ENCODE measurements at regions not wholly inside any gene's neighbourhood (a gene's known extent, or its start where the extent isn't known, plus 50 kb on each side); places are given as distances from the start of the nearest gene placed in this dataset.

GRCh38 chr1:29786195-29786594 lies 549.9 kb downstream of the PTPRU start:
- no peak overlapping the region for H3K4me3 ChIP-seq (ENCODE audit: low read length)
- no peak for TF ChIP-seq RAD21 (conservative IDR thresholded peaks at IDR 0.05)
- no peak for TF ChIP-seq TAF1 (IDR thresholded peaks at IDR 0.05; ENCODE audit: low read depth)
- no peaks in the 10 kb centered on the region for H3K9me3 ChIP-seq (ENCODE audit: low read length)
- no peaks in the 10 kb centered on the region for H3F3A ChIP-seq (ENCODE audit: insufficient read depth, low read length, poor library complexity, severe bottlenecking)
- no peaks in the 10 kb centered on the region for H4K20me1 ChIP-seq (ENCODE audit: insufficient read depth)
- no peak overlapping the region for H2AFZ ChIP-seq (ENCODE audit: low read depth, low read length)
- no peaks in the 10 kb centered on the region for H3K9me2 ChIP-seq (ENCODE audit: insufficient read depth, low read length)
- H3K79me2 ChIP-seq (replicated peaks; ENCODE audit: insufficient read depth, low read length), result no peaks in the 10 kb centered on the region
- H3K27me3 ChIP-seq (ENCODE audit: insufficient read depth, low read depth, low read length), result no peaks in the 10 kb centered on the region
- no peak overlapping the region for H3K9ac ChIP-seq (ENCODE audit: low read length)
- H3K27ac ChIP-seq (ENCODE audit: low read length), result no peak overlapping the region
- H3K36me3 ChIP-seq (ENCODE audit: insufficient read depth, low read length), result no peaks in the 10 kb centered on the region
- no peak overlapping the region for H3K4me2 ChIP-seq (ENCODE audit: low read length)

GRCh38 chr1:29785554-29785953 lies 549.2 kb downstream of the PTPRU start:
- no peaks in the 10 kb centered on the region for H3K9me2 ChIP-seq (ENCODE audit: insufficient read depth, low read length)
- H3K9ac ChIP-seq (ENCODE audit: low read length), result no peak overlapping the region
- no peaks in the 10 kb centered on the region for H3F3A ChIP-seq (ENCODE audit: insufficient read depth, low read length, poor library complexity, severe bottlenecking)
- H3K9me3 ChIP-seq (ENCODE audit: low read length), result no peaks in the 10 kb centered on the region
- no peak overlapping the region for H2AFZ ChIP-seq (ENCODE audit: low read depth, low read length)
- no peak overlapping the region for H3K4me3 ChIP-seq (ENCODE audit: low read length)
- TF ChIP-seq TAF1 (IDR thresholded peaks at IDR 0.05; ENCODE audit: low read depth) (no peak), SMC3 (conservative IDR thresholded peaks at IDR 0.05; ENCODE audit: poor library complexity) (no peak), EZH2 (IDR thresholded peaks at IDR 0.05; ENCODE audit: borderline replicate concordance, insufficient read depth, low read length, poor library complexity, severe bottlenecking) (no peak), CTCF (IDR thresholded peaks at IDR 0.05; ENCODE audit: poor library complexity, severe bottlenecking) (no peak), EP300 (conservative IDR thresholded peaks at IDR 0.05; ENCODE audit: poor library complexity, severe bottlenecking) (no peak), REST (IDR thresholded peaks at IDR 0.05; ENCODE audit: borderline replicate concordance) (no peak), POLR2AphosphoS5 (IDR thresholded peaks at IDR 0.05) (no peak), MXI1 (conservative IDR thresholded peaks at IDR 0.05; ENCODE audit: poor library complexity, severe bottlenecking) (no peak), RAD21 (conservative IDR thresholded peaks at IDR 0.05) (no peak)
- H3K27ac ChIP-seq (ENCODE audit: low read length), result no peak overlapping the region
- no peak overlapping the region for H3K4me2 ChIP-seq (ENCODE audit: low read length)
- no peaks in the 10 kb centered on the region for H4K20me1 ChIP-seq (ENCODE audit: insufficient read depth)
- no peaks in the 10 kb centered on the region for H3K79me2 ChIP-seq (replicated peaks; ENCODE audit: insufficient read depth, low read length)
- H3K36me3 ChIP-seq (ENCODE audit: insufficient read depth, low read length), result no peaks in the 10 kb centered on the region
- H3K27me3 ChIP-seq (ENCODE audit: insufficient read depth, low read depth, low read length), result no peaks in the 10 kb centered on the region

- Histone ChIP-seq H3K4me2 (ENCODE audit: low read length) (no peak overlapping the region), H4K20me1 (ENCODE audit: insufficient read depth) (no peaks in the 10 kb centered on the region), H3K9me2 (ENCODE audit: insufficient read depth, low read length) (no peaks in the 10 kb centered on the region), H3K27me3 (ENCODE audit: insufficient read depth, low read depth, low read length) (no peaks in the 10 kb centered on the region), H3K79me2 (replicated peaks; ENCODE audit: insufficient read depth, low read length) (no peaks in the 10 kb centered on the region), H3K9me3 (ENCODE audit: low read length) (no peaks in the 10 kb centered on the region), H3K9ac (ENCODE audit: low read length) (no peak overlapping the region), H3K4me3 (ENCODE audit: low read length) (no peak overlapping the region), H2AFZ (ENCODE audit: low read depth, low read length) (no peak overlapping the region), H3F3A (ENCODE audit: insufficient read depth, low read length, poor library complexity, severe bottlenecking) (no peaks in the 10 kb centered on the region), H3K36me3 (ENCODE audit: insufficient read depth, low read length) (no peaks in the 10 kb centered on the region), H3K27ac (ENCODE audit: low read length) (no peak overlapping the region)
- TF ChIP-seq EZH2 (IDR thresholded peaks at IDR 0.05; ENCODE audit: borderline replicate concordance, insufficient read depth, low read length, poor library complexity, severe bottlenecking) (no peak), MXI1 (conservative IDR thresholded peaks at IDR 0.05; ENCODE audit: poor library complexity, severe bottlenecking) (no peak), EP300 (conservative IDR thresholded peaks at IDR 0.05; ENCODE audit: poor library complexity, severe bottlenecking) (no peak), CTCF (IDR thresholded peaks at IDR 0.05; ENCODE audit: poor library complexity, severe bottlenecking) (no peak), POLR2AphosphoS5 (IDR thresholded peaks at IDR 0.05) (no peak), REST (IDR thresholded peaks at IDR 0.05; ENCODE audit: borderline replicate concordance) (no peak), SMC3 (conservative IDR thresholded peaks at IDR 0.05; ENCODE audit: poor library complexity) (no peak), TAF1 (IDR thresholded peaks at IDR 0.05; ENCODE audit: low read depth) (no peak), RAD21 (conservative IDR thresholded peaks at IDR 0.05) (no peak)
Observed at GRCh38 chr1:29785137-29785527, 548.8 kb downstream of the PTPRU start.

Measured in neural cell (in vitro differentiated cells).